ENCODE measurements at regions not wholly inside any gene's neighbourhood (a gene's known extent, or its start where the extent isn't known, plus 50 kb on each side); places are given as distances from the start of the nearest gene placed in this dataset.

- TF ChIP-seq EZH2 (IDR thresholded peaks at IDR 0.05; ENCODE audit: borderline replicate concordance) (no peak), EZH2phosphoT487 (IDR thresholded peaks at IDR 0.05; ENCODE audit: low read depth, severe bottlenecking, unreplicated experiment) (no peak)
- TF ChIP-seq, protein P1, sequence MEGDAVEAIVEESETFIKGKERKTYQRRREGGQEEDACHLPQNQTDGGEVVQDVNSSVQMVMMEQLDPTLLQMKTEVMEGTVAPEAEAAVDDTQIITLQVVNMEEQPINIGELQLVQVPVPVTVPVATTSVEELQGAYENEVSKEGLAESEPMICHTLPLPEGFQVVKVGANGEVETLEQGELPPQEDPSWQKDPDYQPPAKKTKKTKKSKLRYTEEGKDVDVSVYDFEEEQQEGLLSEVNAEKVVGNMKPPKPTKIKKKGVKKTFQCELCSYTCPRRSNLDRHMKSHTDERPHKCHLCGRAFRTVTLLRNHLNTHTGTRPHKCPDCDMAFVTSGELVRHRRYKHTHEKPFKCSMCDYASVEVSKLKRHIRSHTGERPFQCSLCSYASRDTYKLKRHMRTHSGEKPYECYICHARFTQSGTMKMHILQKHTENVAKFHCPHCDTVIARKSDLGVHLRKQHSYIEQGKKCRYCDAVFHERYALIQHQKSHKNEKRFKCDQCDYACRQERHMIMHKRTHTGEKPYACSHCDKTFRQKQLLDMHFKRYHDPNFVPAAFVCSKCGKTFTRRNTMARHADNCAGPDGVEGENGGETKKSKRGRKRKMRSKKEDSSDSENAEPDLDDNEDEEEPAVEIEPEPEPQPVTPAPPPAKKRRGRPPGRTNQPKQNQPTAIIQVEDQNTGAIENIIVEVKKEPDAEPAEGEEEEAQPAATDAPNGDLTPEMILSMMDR (IDR thresholded peaks at IDR 0.05; ENCODE audit: poor library complexity), result no peak
Measured at GRCh38 chr2:128505575-128506526, 187.2 kb upstream of the HS6ST1 start.
